Right lobe of liver (tissue), 6 donors: ENCODE measurements at regions not wholly inside any gene's neighbourhood (a gene's known extent, or its start where the extent isn't known, plus 50 kb on each side); places are given as distances from the start of the nearest gene placed in this dataset.

Experiments used
- ATAC-seq, 4 donors: fragments of 200-7000 bp; cut with Tn5 transposase; one replicate each; pipeline ENCODE4 v1.9.1; 2020; ENCODE audit warnings: mild to moderate bottlenecking in 4 of 4, moderate library complexity in 4 of 4
- DNase-seq, 3 donors: peaks; one replicate each; pipeline ENCODE4 v3.0.0-alpha.2; 2020
- H3K27ac ChIP-seq, 3 donors: fragments of 200-600 bp; one replicate each; pipeline ENCODE4 v1.8.0; 2022
- H3K27me3 ChIP-seq, 2 donors: fragments of 200-600 bp; one replicate each; pipeline ENCODE4 v1.8.0; 2022
- H3K36me3 ChIP-seq, 4 donors: fragments of 200-600 bp; sonication (generic) in 1 of 4; one replicate each; pipeline versions ENCODE4 v1.5.1 to v1.8.0; 2017 to 2022; ENCODE audit warnings: control low read depth in 1 of 4
- H3K4me1 ChIP-seq, 4 donors: fragments of 200-600 bp; sonication (generic) in 1 of 4; one replicate each; pipeline versions ENCODE4 v1.5.1 to v1.8.0; 2017 to 2022; ENCODE audit warnings: control low read depth in 1 of 4
- H3K4me3 ChIP-seq, 3 donors: fragments of 200-600 bp; one replicate each; pipeline ENCODE4 v1.8.0; 2022
- H3K9me3 ChIP-seq, 4 donors: fragments of 200-600 bp; sonication (generic) in 1 of 4; one replicate each; pipeline versions ENCODE4 v1.5.1 to v1.8.0; 2017 to 2022; ENCODE audit warnings: control low read depth in 1 of 4
- POLR2A ChIP-seq: fragments of 450-650 bp; IDR thresholded peaks from one replicate; pipeline ENCODE4 v1.6.1; 2017; ENCODE audit warnings: antibody characterized with exemption, mild to moderate bottlenecking
- WGBS: methylation state at CpG from one replicate; pipeline ENCODE4 v1.1.6; 2018; ENCODE audit warnings: low coverage, low lambda C conversion rate; ENCODE audit not compliant: insufficient coverage; ENCODE audit errors: missing lambda C conversion rate; 5-methylcytosine and 5-hydroxymethylcytosine counted together
- intact Hi-C, 2 donors: fragments of 100-400 bp; cut with DNase I; formaldehyde crosslinking; loops; one replicate each; pipeline versions ENCODE4 v1.11.2 to v1.14.1; 2022
- TF ChIP-seq, protein P1 (sequence below), 4 donors: fragments of 200-600 bp in 3 of 4; fragments of 450-650 bp in 1 of 4; IDR thresholded peaks; one replicate each; pipeline versions ENCODE4 v1.5.1 to v1.8.0; 2016 to 2022; ENCODE audit warnings: antibody characterized with exemption in 4 of 4, mild to moderate bottlenecking in 2 of 4
- donor health status: DM: no; HTN: yes; CAD: no.
- donor health status: DM: no; HTN: no; CAD: no.
- donor health status: DM: no; HTN: no; CAD: no.
- donor health status: DM: no; HTN: yes; CAD: no.
- donor health status: DM: no; HTN: yes; CAD: no.

DNA sequence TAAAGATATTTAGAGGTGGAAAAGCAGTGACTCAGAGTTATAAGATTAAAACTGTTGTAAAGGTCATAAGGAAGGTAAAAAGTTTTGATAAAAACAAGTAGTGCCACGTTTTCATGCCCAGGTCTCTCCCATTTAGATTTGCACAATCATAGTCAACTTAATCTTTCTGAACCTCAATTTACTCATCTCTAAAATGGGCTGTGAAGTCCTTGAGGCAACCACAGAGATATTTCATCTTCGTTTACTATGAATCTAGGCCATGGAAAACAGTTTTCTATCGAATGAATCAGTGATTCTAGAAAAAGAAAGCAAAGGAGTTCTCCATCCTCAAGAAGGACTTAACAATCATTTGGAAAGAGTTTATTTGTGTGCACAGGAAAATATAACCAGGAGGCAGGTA, 190.2 kb downstream of the EDN1 start:
- no peaks in the 10 kb centered on the region for H3K4me1 ChIP-seq
- H3K36me3 ChIP-seq, result no peaks in the 10 kb centered on the region
- H3K9me3 ChIP-seq, result no peaks in the 10 kb centered on the region
- ATAC-seq (no peak), DNase-seq (no peak)
- H3K27me3 ChIP-seq, result no peaks in the 10 kb centered on the region
- no peak for TF ChIP-seq POLR2A
- TF ChIP-seq, protein P1, sequence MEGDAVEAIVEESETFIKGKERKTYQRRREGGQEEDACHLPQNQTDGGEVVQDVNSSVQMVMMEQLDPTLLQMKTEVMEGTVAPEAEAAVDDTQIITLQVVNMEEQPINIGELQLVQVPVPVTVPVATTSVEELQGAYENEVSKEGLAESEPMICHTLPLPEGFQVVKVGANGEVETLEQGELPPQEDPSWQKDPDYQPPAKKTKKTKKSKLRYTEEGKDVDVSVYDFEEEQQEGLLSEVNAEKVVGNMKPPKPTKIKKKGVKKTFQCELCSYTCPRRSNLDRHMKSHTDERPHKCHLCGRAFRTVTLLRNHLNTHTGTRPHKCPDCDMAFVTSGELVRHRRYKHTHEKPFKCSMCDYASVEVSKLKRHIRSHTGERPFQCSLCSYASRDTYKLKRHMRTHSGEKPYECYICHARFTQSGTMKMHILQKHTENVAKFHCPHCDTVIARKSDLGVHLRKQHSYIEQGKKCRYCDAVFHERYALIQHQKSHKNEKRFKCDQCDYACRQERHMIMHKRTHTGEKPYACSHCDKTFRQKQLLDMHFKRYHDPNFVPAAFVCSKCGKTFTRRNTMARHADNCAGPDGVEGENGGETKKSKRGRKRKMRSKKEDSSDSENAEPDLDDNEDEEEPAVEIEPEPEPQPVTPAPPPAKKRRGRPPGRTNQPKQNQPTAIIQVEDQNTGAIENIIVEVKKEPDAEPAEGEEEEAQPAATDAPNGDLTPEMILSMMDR (IDR thresholded peaks at IDR 0.05), result no peak
- H3K27ac ChIP-seq, result no peak overlapping the region
- no peak overlapping the region for H3K4me3 ChIP-seq
- intact Hi-C loops, result no loop called here
- WGBS, result 66% methylated on average over 3 of the region's 3 CpGs

GRCh38 chr6:12481292-12481691, 191.1 kb downstream of the EDN1 start:
- no peak overlapping the region for H3K4me3 ChIP-seq
- no peaks in the 10 kb centered on the region for H3K36me3 ChIP-seq
- TF ChIP-seq POLR2A, result no peak
- TF ChIP-seq, protein P1 (IDR thresholded peaks at IDR 0.05), result no peak
- ATAC-seq (no peak), DNase-seq (no peak)
- H3K9me3 ChIP-seq, result no peaks in the 10 kb centered on the region
- 90% methylated on average over 2 of the region's 2 CpGs for WGBS
- no peaks in the 10 kb centered on the region for H3K27me3 ChIP-seq
- no peak overlapping the region for H3K27ac ChIP-seq
- H3K4me1 ChIP-seq, result no peaks in the 10 kb centered on the region
- intact Hi-C loops, result no loop called here

GRCh38 chr6:12481850-12482249, 191.7 kb downstream of the EDN1 start:
- Histone ChIP-seq H3K36me3 (no peaks in the 10 kb centered on the region), H3K9me3 (no peaks in the 10 kb centered on the region), H3K27ac (no peak overlapping the region), H3K4me3 (no peak overlapping the region), H3K4me1 (no peaks in the 10 kb centered on the region), H3K27me3 (no peaks in the 10 kb centered on the region)
- intact Hi-C loops, result no loop called here
- WGBS, result 100% methylated on average over 2 of the region's 2 CpGs
- DNase-seq, result no peak
- TF ChIP-seq, protein P1 (IDR thresholded peaks at IDR 0.05), result no peak
- TF ChIP-seq POLR2A, result no peak
- no peak for ATAC-seq

DNA sequence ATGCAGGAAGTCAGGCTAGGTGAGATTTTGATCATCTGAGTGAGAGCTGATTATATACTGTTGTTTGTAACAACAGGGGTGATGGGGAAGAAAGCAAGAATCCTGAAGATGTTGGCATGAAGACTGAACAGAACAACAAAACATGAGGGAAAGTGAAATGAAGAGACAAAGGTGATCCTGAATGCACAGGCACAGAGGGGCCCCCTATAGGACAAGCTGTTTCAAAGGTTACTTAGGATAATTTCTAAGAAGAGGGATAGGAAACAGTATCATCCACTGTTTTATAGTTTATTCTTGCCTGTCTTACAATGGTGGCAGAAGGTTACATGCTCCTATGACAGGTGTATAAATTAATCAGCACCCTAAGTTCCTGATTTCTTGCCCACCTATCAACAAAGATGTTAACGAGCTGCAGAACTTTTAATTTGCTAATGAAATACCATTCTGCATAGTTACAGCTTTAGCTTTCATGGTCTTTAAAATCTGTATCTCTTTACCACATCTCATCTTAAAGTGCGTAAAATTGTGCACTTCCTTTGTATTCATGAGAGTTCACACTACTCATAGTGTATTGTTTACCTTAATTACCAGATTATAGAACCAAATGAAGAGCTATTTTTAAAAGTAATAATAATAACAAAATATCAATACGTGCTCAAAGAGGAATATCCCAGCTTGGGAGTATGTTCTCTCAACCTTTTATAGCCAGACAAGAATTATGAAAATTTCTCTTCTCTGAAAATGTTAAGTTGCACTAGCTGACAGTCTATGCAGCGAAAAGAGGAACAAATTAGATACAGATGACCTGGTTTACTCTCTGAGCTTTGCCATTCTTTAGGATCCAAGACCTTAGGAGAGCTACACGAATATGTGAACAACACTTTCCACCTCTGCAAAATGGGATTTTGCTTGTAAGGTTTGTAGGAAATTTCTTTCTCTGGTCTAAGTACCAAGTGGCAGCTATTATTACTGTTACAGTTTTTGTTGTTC, 192.5 kb downstream of the EDN1 start:
- Histone ChIP-seq H3K36me3 (no peaks in the 10 kb centered on the region), H3K4me3 (no peak overlapping the region), H3K4me1 (no peaks in the 10 kb centered on the region), H3K27me3 (no peaks in the 10 kb centered on the region), H3K27ac (no peak overlapping the region), H3K9me3 (no peaks in the 10 kb centered on the region)
- DNase-seq (no peak), ATAC-seq (no peak)
- no peak for TF ChIP-seq POLR2A
- TF ChIP-seq, protein P1 (IDR thresholded peaks at IDR 0.05), result peak in 1 of 4 donors; percentile 38
- WGBS, result 82% methylated on average over 5 of the region's 5 CpGs
- intact Hi-C loops, result no loop called here
